Heart left ventricle (tissue), 13 donors: ENCODE measurements at regions not wholly inside any gene's neighbourhood (a gene's known extent, or its start where the extent isn't known, plus 50 kb on each side); places are given as distances from the start of the nearest gene placed in this dataset.
"Not testable (repeated sequence)": the region's sequence is repeated elsewhere in the genome, so short reads cannot be mapped to it uniquely, and the experiment has no call there.

ENCODE experiments used
- POLR2A ChIP-seq, 2 donors: fragments of 450-650 bp; IDR thresholded peaks; one replicate each; pipeline ENCODE4 v1.6.1; 2017; ENCODE audit warnings: antibody characterized with exemption in 2 of 2, mild to moderate bottlenecking in 2 of 2, moderate library complexity in 2 of 2
- TF ChIP-seq, protein P1 (sequence below), 12 donors: fragments of 200-600 bp; sonication (generic) in 4 of 12; IDR thresholded peaks; one replicate each; pipeline versions ENCODE4 v1.5.0 to v1.8.0; 2018 to 2022; ENCODE audit warnings: antibody characterized with exemption in 12 of 12, mild to moderate bottlenecking in 5 of 12
- donor health status: ischemic (EF 13 %, LVEDD 7.1; RV severe dilation, severe dysfunction).
- donor health status: DM: no; HTN: yes; CAD: no.
- donor health status: DM: no; HTN: no; CAD: no.
- donor health status: ischemic (EF 25% LVEDD 6.9; RV normal size, moderate dysfunction).
- donor health status: ischemic (EF 25% LVEDD 5.7; RV mildly dilated, moderate dysfunction).
- donor health status: ischemic (EF 35%, LVEDD 5.7; RV mildly dilated, moderate dysfunction).
- donor health status: nonischemic (EF 11% LVEDD 7.7; RV severe dilation, severe dysfunction).
- donor health status: DM: yes; HTN: yes; CAD: no.
- donor health status: PGD.
- donor health status: ischemic (EF 29% LVEDD 5.4; RV normal size, mild dysfunction).
- donor health status: nonischemic (EF 23%, LVEDD 6.1; RV moderate dilation, normal function).

DNA sequence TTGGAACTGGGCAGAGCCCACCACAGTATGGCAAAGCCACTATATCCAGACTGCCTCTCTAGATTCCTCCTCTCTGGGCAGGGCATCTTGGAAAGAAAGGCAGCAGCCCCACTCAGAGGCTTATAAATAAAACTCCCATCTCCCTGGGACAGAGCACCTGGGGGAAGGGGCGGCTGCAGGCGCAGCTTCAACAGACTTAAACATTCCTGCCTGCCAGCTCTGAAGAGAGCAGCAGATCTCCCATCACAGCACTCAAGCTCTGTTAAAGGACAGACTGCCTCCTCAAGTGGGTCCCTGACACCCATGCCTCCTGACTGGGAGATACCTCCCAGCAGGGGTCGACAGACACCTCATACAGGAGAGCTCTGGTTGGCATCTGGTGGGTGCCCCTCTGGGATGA lies 193.6 kb downstream of the MREG start:
- TF ChIP-seq, protein P1, sequence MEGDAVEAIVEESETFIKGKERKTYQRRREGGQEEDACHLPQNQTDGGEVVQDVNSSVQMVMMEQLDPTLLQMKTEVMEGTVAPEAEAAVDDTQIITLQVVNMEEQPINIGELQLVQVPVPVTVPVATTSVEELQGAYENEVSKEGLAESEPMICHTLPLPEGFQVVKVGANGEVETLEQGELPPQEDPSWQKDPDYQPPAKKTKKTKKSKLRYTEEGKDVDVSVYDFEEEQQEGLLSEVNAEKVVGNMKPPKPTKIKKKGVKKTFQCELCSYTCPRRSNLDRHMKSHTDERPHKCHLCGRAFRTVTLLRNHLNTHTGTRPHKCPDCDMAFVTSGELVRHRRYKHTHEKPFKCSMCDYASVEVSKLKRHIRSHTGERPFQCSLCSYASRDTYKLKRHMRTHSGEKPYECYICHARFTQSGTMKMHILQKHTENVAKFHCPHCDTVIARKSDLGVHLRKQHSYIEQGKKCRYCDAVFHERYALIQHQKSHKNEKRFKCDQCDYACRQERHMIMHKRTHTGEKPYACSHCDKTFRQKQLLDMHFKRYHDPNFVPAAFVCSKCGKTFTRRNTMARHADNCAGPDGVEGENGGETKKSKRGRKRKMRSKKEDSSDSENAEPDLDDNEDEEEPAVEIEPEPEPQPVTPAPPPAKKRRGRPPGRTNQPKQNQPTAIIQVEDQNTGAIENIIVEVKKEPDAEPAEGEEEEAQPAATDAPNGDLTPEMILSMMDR (IDR thresholded peaks at IDR 0.05), result not testable (repeated sequence)
- TF ChIP-seq POLR2A (IDR thresholded peaks at IDR 0.05), result not testable (repeated sequence)
